GM12874 (cell line): ENCODE measurements at regions not wholly inside any gene's neighbourhood (a gene's known extent, or its start where the extent isn't known, plus 50 kb on each side); places are given as distances from the start of the nearest gene placed in this dataset.

Experiments used
- CTCF ChIP-seq: IDR thresholded peaks from 2 replicates; pipeline ENCODE4 v1.5.1; 2011; ENCODE audit warnings: low read depth, mild to moderate bottlenecking, control low read depth, low read length, moderate library complexity; ENCODE audit not compliant: insufficient read depth

- no peak for TF ChIP-seq CTCF
Measured at GRCh38 chr3:30344288-30344687, 262.1 kb upstream of the TGFBR2 start.

GRCh38 chr3:30346933-30347320, 259.5 kb upstream of the TGFBR2 start:
- TF ChIP-seq CTCF = no peak

DNA sequence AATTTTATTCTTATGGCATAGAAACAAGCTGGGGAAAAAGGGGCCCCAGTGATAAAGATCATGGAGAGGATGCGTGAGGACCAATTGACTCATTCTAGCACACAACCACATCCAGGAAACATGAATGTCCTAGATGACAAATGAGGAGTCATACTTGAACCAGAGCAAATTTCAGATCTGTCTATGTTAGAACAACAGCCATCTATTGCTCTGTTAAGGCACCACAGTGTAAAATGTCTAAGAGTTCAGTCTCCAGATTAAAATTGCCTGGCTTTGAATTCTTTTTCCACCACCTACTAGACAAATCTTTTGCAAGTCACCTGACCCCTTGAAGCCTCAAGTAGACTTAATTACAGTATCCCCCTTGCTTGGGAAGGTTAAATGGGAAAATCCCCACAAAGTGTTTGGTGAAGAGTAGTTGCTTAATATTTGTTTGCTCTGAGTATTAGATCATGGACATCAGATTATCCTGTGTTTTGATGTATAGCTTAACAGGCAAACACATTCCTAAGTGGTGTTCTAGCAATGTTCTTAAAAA, 258.7 kb upstream of the TGFBR2 start:
- TF ChIP-seq CTCF = no peak

DNA sequence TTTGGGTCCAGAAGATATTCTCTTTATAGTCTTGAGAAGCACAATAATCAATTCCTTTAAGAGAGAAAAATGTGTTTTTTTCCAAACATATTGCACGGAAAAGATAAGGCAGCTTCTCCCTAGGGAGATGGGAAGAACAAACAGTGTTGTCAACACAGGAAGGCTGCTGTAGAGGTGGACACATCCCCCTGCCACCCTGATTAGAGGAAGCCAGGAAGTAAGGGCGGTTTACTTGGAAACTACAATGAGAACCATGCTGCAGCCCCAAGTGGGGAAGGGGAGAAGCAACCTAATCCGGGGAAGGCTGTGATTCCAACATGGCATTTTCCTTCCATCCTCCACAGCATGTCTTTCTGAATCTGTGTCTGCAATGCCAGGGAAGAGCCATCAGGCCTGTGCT, 256.9 kb upstream of the TGFBR2 start:
- no peak for TF ChIP-seq CTCF

DNA sequence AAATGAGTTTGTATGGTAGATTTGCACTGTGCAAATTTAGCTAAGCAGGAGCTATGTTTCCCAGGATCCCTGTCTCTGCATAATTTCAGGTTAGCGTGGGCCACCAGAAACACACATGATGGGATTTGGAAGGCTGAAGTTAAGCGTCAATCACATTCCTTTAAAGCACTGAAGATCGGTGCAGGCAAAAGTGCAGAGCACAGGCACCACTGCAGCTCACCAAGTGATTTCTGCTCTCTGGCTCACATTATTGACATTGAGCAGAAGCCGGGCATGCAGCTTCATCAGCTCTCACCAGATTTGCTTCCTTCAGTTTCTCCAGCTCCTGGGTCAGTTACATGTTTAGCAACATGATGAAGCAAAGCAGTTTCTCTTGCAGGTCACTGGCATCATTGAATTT, 256.4 kb upstream of the TGFBR2 start:
- TF ChIP-seq CTCF = no peak

GRCh38 chr3:30350901-30351300, 255.5 kb upstream of the TGFBR2 start:
- TF ChIP-seq CTCF = no peak

- TF ChIP-seq CTCF = no peak
Measured at GRCh38 chr3:30352410-30353318, 253.7 kb upstream of the TGFBR2 start.
